ENCODE measurements at regions not wholly inside any gene's neighbourhood (a gene's known extent, or its start where the extent isn't known, plus 50 kb on each side); places are given as distances from the start of the nearest gene placed in this dataset.

DNA sequence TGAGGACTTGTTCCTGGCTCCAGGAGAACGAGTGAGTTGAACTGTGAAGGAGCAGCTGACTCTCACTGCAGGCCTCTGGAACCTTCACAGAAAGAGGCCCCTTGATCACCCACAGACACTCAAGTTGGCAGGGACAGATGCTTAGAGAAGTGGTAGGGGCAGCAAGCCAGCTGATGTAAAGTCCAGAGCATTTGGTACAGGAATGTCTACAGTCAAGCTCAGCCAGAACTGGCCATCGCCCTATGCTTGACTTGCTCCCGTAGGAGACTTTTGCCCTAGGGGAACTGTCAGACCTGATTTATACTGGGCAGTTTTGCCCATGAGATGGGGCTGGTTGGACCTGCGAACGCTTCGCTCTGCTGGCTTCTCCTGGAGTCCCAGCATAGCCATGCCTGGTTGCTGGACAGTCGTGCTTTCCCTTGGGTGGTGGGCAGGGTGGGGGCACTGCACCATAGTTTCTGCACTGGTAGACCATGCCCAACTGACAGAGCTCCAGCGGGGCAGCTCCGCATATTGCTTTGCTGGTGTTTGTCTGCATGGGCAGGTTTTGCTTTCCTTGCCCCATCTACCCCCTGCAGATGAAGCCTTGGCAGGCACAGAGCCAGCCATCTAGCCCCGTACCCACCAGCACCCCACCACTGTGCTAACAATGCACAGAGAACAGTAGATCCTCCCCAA is 977.7 kb downstream of the JRKL start:
- dilution Hi-C loops (cut with HindIII; ENCODE audit: low sequenced_read_pairs, unreplicated experiment) (no loop called here), in situ Hi-C loops (cut with MboI; ENCODE audit: low sequenced_read_pairs) (no loop called here), intact Hi-C loops (cut with micrococcal nuclease) (no loop called here)
- POLR2A ChIA-PET (ENCODE audit: unreplicated experiment): no interaction called here
- no peak overlapping the region for H2BK120ac ChIP-seq (ENCODE audit: low read depth, low read length)
- no peak overlapping the region for H2AK5ac ChIP-seq (ENCODE audit: low read depth, low read length)
- no peaks in the 10 kb centered on the region for H3K79me1 ChIP-seq (ENCODE audit: low read depth in 1 of 2, low read length in 2 of 2)
- no peak overlapping the region for H3K4me3 ChIP-seq (ENCODE audit: insufficient read depth, low read depth, low read length)
- H3K9ac ChIP-seq (ENCODE audit: low read depth, low read length): no peak overlapping the region
- peaks cover 22% of the 10 kb centered on the region for H3K9me3 ChIP-seq (ENCODE audit: control insufficient read depth, insufficient read depth, low read length)
- H3K18ac ChIP-seq (ENCODE audit: low read depth, low read length): no peak overlapping the region
- no peaks in the 10 kb centered on the region for H4K20me1 ChIP-seq (ENCODE audit: insufficient read depth, low read length)
- ATAC-seq (ENCODE audit: low read depth): no peak
- no peak overlapping the region for H3K4ac ChIP-seq (ENCODE audit: low read depth, low read length)
- no peak overlapping the region for H4K91ac ChIP-seq (ENCODE audit: insufficient read depth, low read depth, low read length)
- TF ChIP-seq, protein P1, sequence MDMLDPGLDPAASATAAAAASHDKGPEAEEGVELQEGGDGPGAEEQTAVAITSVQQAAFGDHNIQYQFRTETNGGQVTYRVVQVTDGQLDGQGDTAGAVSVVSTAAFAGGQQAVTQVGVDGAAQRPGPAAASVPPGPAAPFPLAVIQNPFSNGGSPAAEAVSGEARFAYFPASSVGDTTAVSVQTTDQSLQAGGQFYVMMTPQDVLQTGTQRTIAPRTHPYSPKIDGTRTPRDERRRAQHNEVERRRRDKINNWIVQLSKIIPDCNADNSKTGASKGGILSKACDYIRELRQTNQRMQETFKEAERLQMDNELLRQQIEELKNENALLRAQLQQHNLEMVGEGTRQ (IDR thresholded peaks at IDR 0.05; ENCODE audit: low read depth, low read length): no peak
- TF ChIP-seq POLR2A (IDR thresholded peaks at IDR 0.05; ENCODE audit: low read depth, low read length) (no peak), SMC3 (IDR thresholded peaks at IDR 0.05; ENCODE audit: low read depth, low read length) (no peak), MXI1 (IDR thresholded peaks at IDR 0.05; ENCODE audit: borderline replicate concordance, low read depth, low read length) (no peak)
- TF ChIP-seq, protein P2, sequence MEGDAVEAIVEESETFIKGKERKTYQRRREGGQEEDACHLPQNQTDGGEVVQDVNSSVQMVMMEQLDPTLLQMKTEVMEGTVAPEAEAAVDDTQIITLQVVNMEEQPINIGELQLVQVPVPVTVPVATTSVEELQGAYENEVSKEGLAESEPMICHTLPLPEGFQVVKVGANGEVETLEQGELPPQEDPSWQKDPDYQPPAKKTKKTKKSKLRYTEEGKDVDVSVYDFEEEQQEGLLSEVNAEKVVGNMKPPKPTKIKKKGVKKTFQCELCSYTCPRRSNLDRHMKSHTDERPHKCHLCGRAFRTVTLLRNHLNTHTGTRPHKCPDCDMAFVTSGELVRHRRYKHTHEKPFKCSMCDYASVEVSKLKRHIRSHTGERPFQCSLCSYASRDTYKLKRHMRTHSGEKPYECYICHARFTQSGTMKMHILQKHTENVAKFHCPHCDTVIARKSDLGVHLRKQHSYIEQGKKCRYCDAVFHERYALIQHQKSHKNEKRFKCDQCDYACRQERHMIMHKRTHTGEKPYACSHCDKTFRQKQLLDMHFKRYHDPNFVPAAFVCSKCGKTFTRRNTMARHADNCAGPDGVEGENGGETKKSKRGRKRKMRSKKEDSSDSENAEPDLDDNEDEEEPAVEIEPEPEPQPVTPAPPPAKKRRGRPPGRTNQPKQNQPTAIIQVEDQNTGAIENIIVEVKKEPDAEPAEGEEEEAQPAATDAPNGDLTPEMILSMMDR (conservative IDR thresholded peaks at IDR 0.05; ENCODE audit: low read depth, low read length): no peak
- no peak overlapping the region for H4K5ac ChIP-seq (ENCODE audit: low read depth, low read length)
- no peak overlapping the region for H3K27ac ChIP-seq (ENCODE audit: insufficient read depth, low read length)
- no peak overlapping the region for H3K14ac ChIP-seq (replicated peaks; ENCODE audit: low read depth, low read length)
- no peak overlapping the region for H2BK15ac ChIP-seq (ENCODE audit: low read depth, low read length)
- H2BK5ac ChIP-seq (ENCODE audit: low read depth, low read length, poor library complexity, severe bottlenecking): no peak overlapping the region
- H3K27me3 ChIP-seq (ENCODE audit: control insufficient read depth, insufficient read depth, low read length): no peaks in the 10 kb centered on the region
- whole genome bisulfite sequencing, 2 experiments (ENCODE audit: extremely low coverage in 2 of 2, insufficient read length in 1 of 2): 74% methylated on average over 3 of the region's 10 CpGs; no CpG with 5 or more reads in 1 of the 2 experiments
- no peak overlapping the region for H3K23ac ChIP-seq (ENCODE audit: low read depth, low read length)
- no peak overlapping the region for H3K4me2 ChIP-seq (ENCODE audit: low read depth, low read length)
- DNase-seq: no peak
- no peak overlapping the region for H2AFZ ChIP-seq (replicated peaks; ENCODE audit: low read length, poor library complexity)
- no peaks in the 10 kb centered on the region for H3K9me1 ChIP-seq (ENCODE audit: insufficient read depth, low read length)
- H3K56ac ChIP-seq (ENCODE audit: extremely low read depth, insufficient read depth, low read length): no peak overlapping the region
- no peak overlapping the region for H2BK20ac ChIP-seq (ENCODE audit: low read depth, low read length)
- H2AK9ac ChIP-seq (replicated peaks; ENCODE audit: low read depth, low read length, poor library complexity): no peak overlapping the region
- CTCF ChIA-PET: no interaction called here
- H3K36me3 ChIP-seq (ENCODE audit: control insufficient read depth, insufficient read depth, low read length): no peaks in the 10 kb centered on the region
- BruUV-seq (replicated peaks): no TSS peak
- no peak overlapping the region for H4K8ac ChIP-seq (ENCODE audit: low read depth in 2 of 2, low read length in 2 of 2)
- H3K4me1 ChIP-seq (ENCODE audit: control insufficient read depth, insufficient read depth, low read length): no peaks in the 10 kb centered on the region

Data from IMR-90 (cell line).